CD14-positive monocyte (primary cell): ENCODE measurements at regions not wholly inside any gene's neighbourhood (a gene's known extent, or its start where the extent isn't known, plus 50 kb on each side); places are given as distances from the start of the nearest gene placed in this dataset.

ENCODE experiments used
- DNase-seq, 3 donors: peaks; one replicate each; pipeline ENCODE4 v3.0.0-alpha.2; 2011 to 2022
- H2AFZ ChIP-seq: 2 replicates; pipeline ENCODE4 v1.6.0; 2012; ENCODE audit warnings: mild to moderate bottlenecking, low read depth, low read length, inconsistent platforms; ENCODE audit not compliant: insufficient read depth, poor library complexity, severe bottlenecking
- H3K27ac ChIP-seq, 2 donors: 1 replicate in 1 of 2; 2 replicates in 1 of 2; pipeline ENCODE4 v1.5.1; 2012 to 2013; ENCODE audit warnings: low read length in 2 of 2, control low read depth in 1 of 2, inconsistent platforms in 1 of 2, low read depth in 1 of 2, mild to moderate bottlenecking in 1 of 2
- H3K27me3 ChIP-seq, 2 donors: one replicate each; pipeline versions ENCODE4 v1.6.0 to v1.6.1; 2011 to 2013; ENCODE audit warnings: low read length in 2 of 2; ENCODE audit not compliant: control insufficient read depth in 2 of 2, insufficient read depth in 2 of 2
- H3K36me3 ChIP-seq, 2 donors: replicated peaks in 1 of 2; 1 replicate in 1 of 2; 2 replicates in 1 of 2; pipeline versions ENCODE4 v1.5.1 to v1.6.1; 2012 to 2013; ENCODE audit warnings: low read length in 2 of 2, control low read depth in 1 of 2, inconsistent platforms in 1 of 2, mild to moderate bottlenecking in 1 of 2; ENCODE audit not compliant: insufficient read depth in 2 of 2, control insufficient read depth in 1 of 2
- H3K4me1 ChIP-seq, 2 donors: 1 replicate in 1 of 2; 2 replicates in 1 of 2; pipeline versions ENCODE4 v1.5.1 to v1.6.1; 2012 to 2013; ENCODE audit warnings: low read length in 2 of 2, control low read depth in 1 of 2, inconsistent platforms in 1 of 2, mild to moderate bottlenecking in 1 of 2, moderate library complexity in 1 of 2; ENCODE audit not compliant: insufficient read depth in 2 of 2, control insufficient read depth in 1 of 2
- H3K4me2 ChIP-seq: replicated peaks from 2 replicates; pipeline ENCODE3; 2012; ENCODE audit warnings: low read length, moderate library complexity, mild to moderate bottlenecking; ENCODE audit not compliant: poor library complexity, severe bottlenecking; ENCODE audit errors: extremely low read depth
- H3K4me3 ChIP-seq, 3 experiments: fragments of 200-600 bp in 1 of 3; sonication (generic) in 1 of 3; replicated peaks in 1 of 3; 1 replicate in 2 of 3; 2 replicates in 1 of 3; pipeline ENCODE4 v1.5.1; 2011 to 2013; ENCODE audit warnings: low read length in 3 of 3, mild to moderate bottlenecking in 3 of 3, control low read depth in 2 of 3, low read depth in 2 of 3, inconsistent platforms in 1 of 3, moderate library complexity in 1 of 3
- H3K79me2 ChIP-seq: 2 replicates; pipeline ENCODE4 v1.6.0; 2012; ENCODE audit warnings: mild to moderate bottlenecking, control low read depth, inconsistent platforms, low read length, moderate library complexity; ENCODE audit not compliant: insufficient read depth
- H3K9ac ChIP-seq: 2 replicates; pipeline ENCODE4 v1.6.0; 2017; ENCODE audit warnings: low read length, mild to moderate bottlenecking; ENCODE audit not compliant: insufficient read depth, poor library complexity, severe bottlenecking
- H3K9me3 ChIP-seq, 2 donors: replicated peaks in 1 of 2; 1 replicate in 1 of 2; 2 replicates in 1 of 2; pipeline versions ENCODE4 v1.5.1 to v1.6.1; 2012 to 2013; ENCODE audit warnings: low read length in 2 of 2, control low read depth in 1 of 2; ENCODE audit not compliant: control insufficient read depth in 1 of 2, insufficient read depth in 1 of 2
- H4K20me1 ChIP-seq: 2 replicates; pipeline ENCODE4 v1.6.0; 2012; ENCODE audit warnings: mild to moderate bottlenecking, low read length, control low read depth, moderate library complexity; ENCODE audit not compliant: insufficient read depth
- H3K27ac Mint-ChIP-seq, 7 donors: one replicate each; pipeline ENCODE4 v1.8.0; 2020; ENCODE audit warnings: mild to moderate bottlenecking in 7 of 7, mixed read lengths in 7 of 7, moderate library complexity in 6 of 7, inconsistent platforms in 2 of 7
- H3K27me3 Mint-ChIP-seq, 3 donors: one replicate each; pipeline ENCODE4 v1.8.0; 2021 to 2022; ENCODE audit warnings: low read depth in 3 of 3, mild to moderate bottlenecking in 3 of 3, mixed read lengths in 3 of 3, moderate library complexity in 3 of 3, inconsistent platforms in 1 of 3
- H3K36me3 Mint-ChIP-seq, 2 donors: one replicate each; pipeline ENCODE4 v1.8.0; 2020; ENCODE audit warnings: mixed read lengths in 2 of 2, inconsistent platforms in 1 of 2, mild to moderate bottlenecking in 1 of 2
- H3K4me1 Mint-ChIP-seq: one replicate; pipeline ENCODE4 v1.8.0; 2020; ENCODE audit warnings: mild to moderate bottlenecking, mixed read lengths
- H3K4me3 Mint-ChIP-seq, 2 donors: one replicate each; pipeline ENCODE4 v1.8.0; 2020; ENCODE audit warnings: mild to moderate bottlenecking in 2 of 2, mixed read lengths in 2 of 2, moderate library complexity in 1 of 2
- H3K9me3 Mint-ChIP-seq, 7 donors: one replicate each; pipeline ENCODE4 v1.8.0; 2020 to 2022; ENCODE audit warnings: mixed read lengths in 7 of 7, mild to moderate bottlenecking in 6 of 7, moderate library complexity in 6 of 7, inconsistent platforms in 2 of 7
- CTCF ChIP-seq: fragments of 200-600 bp; IDR thresholded peaks from one replicate; pipeline ENCODE4 v1.8.0; 2022; ENCODE audit warnings: antibody characterized with exemption, mild to moderate bottlenecking
- WGBS: methylation state at CpG from one replicate; pipeline ENCODE4 v1.1.5; 2013; ENCODE audit warnings: missing lambda C conversion rate; ENCODE audit not compliant: insufficient coverage; 5-methylcytosine and 5-hydroxymethylcytosine counted together
- intact Hi-C, 2 donors: fragments of 100-400 bp; cut with micrococcal nuclease; formaldehyde crosslinking; loops; one replicate each; pipeline versions ENCODE4 v1.15.0 to v1.15.1; 2023

GRCh38 chr3:106936337-106936736, 440.9 kb upstream of the CCDC54 start:
- no peak for TF ChIP-seq CTCF
- H3K36me3 ChIP-seq, result no peaks in the 10 kb centered on the region
- no peaks in the 10 kb centered on the region for H3K36me3 Mint-ChIP-seq
- DNase-seq, result no peak
- no peaks in the 10 kb centered on the region for H3K4me1 ChIP-seq
- H4K20me1 ChIP-seq, result no peaks in the 10 kb centered on the region
- WGBS, result 100% methylated on average over 3 of the region's 4 CpGs
- H3K9me3 ChIP-seq, result peaks cover 9 to 11% of the 10 kb centered on the region in 2 donors
- no peaks in the 10 kb centered on the region for H3K27me3 ChIP-seq
- no peak overlapping the region for H2AFZ ChIP-seq
- no peaks in the 10 kb centered on the region for H3K27me3 Mint-ChIP-seq
- no peak overlapping the region for H3K27ac Mint-ChIP-seq
- intact Hi-C loops, result no loop called here
- H3K4me2 ChIP-seq, result no peak overlapping the region
- peaks cover 0 to 7% (median 2%) of the 10 kb centered on the region in 7 donors for H3K9me3 Mint-ChIP-seq
- H3K4me3 Mint-ChIP-seq, result no peak overlapping the region
- H3K9ac ChIP-seq, result no peak overlapping the region
- no peaks in the 10 kb centered on the region for H3K4me1 Mint-ChIP-seq
- H3K4me3 ChIP-seq, result no peak overlapping the region
- no peaks in the 10 kb centered on the region for H3K79me2 ChIP-seq
- no peak overlapping the region for H3K27ac ChIP-seq

GRCh38 chr3:106942051-106942450, 435.2 kb upstream of the CCDC54 start:
- intact Hi-C loops, result no loop called here
- Mint-ChIP-seq H3K27ac (no peak overlapping the region), H3K4me3 (no peak overlapping the region), H3K36me3 (no peaks in the 10 kb centered on the region), H3K9me3 (peaks cover 0 to 10% (median 4%) of the 10 kb centered on the region in 7 donors), H3K27me3 (no peaks in the 10 kb centered on the region), H3K4me1 (no peaks in the 10 kb centered on the region)
- Histone ChIP-seq H3K4me1 (no peaks in the 10 kb centered on the region), H3K36me3 (no peaks in the 10 kb centered on the region), H4K20me1 (no peaks in the 10 kb centered on the region), H3K9me3 (peaks cover 3 to 7% of the 10 kb centered on the region in 2 donors), H3K9ac (no peak overlapping the region), H3K27ac (no peak overlapping the region), H2AFZ (no peak overlapping the region), H3K79me2 (no peaks in the 10 kb centered on the region), H3K27me3 (no peaks in the 10 kb centered on the region), H3K4me3 (no peak overlapping the region), H3K4me2 (no peak overlapping the region)
- TF ChIP-seq CTCF, result no peak
- no peak for DNase-seq
- 80% methylated on average over 1 of the region's 3 CpGs for WGBS
